NCI-H146 treated with DMSO at 0.1 percent for 48 hours (cell line): ENCODE measurements at regions not wholly inside any gene's neighbourhood (a gene's known extent, or its start where the extent isn't known, plus 50 kb on each side); places are given as distances from the start of the nearest gene placed in this dataset.

Source experiments
- DNase-seq: peaks from one replicate; lab custom pipeline; 2025; ENCODE audit not compliant: unreplicated experiment; lab: John Stamatoyannopoulos, UW

- DNase-seq, result no peak
Observed at GRCh38 chr4:166600264-166600663, 634.0 kb downstream of the SPOCK3 start.

- no peak for DNase-seq
Observed at GRCh38 chr4:166602068-166602467, 632.2 kb downstream of the SPOCK3 start.

- DNase-seq, result no peak
Observed at GRCh38 chr4:166622425-166622977, 611.8 kb downstream of the SPOCK3 start.

- no peak for DNase-seq
Observed at GRCh38 chr4:166625018-166625637, 609.2 kb downstream of the SPOCK3 start.

- no peak for DNase-seq
Observed at GRCh38 chr4:166628454-166628853, 605.8 kb downstream of the SPOCK3 start.

- no peak for DNase-seq
Observed at GRCh38 chr4:166635367-166635766, 598.9 kb downstream of the SPOCK3 start.

GRCh38 chr4:166637816-166638215 lies 596.5 kb downstream of the SPOCK3 start:
- no peak for DNase-seq

- no peak for DNase-seq
Observed at GRCh38 chr4:166655231-166655630, 579.1 kb downstream of the SPOCK3 start.

- DNase-seq, result no peak
Observed at GRCh38 chr4:166655705-166656104, 578.6 kb downstream of the SPOCK3 start.

GRCh38 chr4:166657261-166657660 lies 577.0 kb downstream of the SPOCK3 start:
- no peak for DNase-seq

GRCh38 chr4:166658585-166658984 lies 575.7 kb downstream of the SPOCK3 start:
- no peak for DNase-seq

GRCh38 chr4:166662266-166662843 lies 571.9 kb downstream of the SPOCK3 start:
- DNase-seq, result no peak

GRCh38 chr4:166670341-166670740 lies 564.0 kb downstream of the SPOCK3 start:
- no peak for DNase-seq

- no peak for DNase-seq
Observed at GRCh38 chr4:166673911-166674310, 560.4 kb downstream of the SPOCK3 start.

GRCh38 chr4:166675411-166675810 lies 558.9 kb downstream of the SPOCK3 start:
- no peak for DNase-seq

- DNase-seq, result no peak
Observed at GRCh38 chr4:166680796-166681195, 553.5 kb downstream of the SPOCK3 start.

- no peak for DNase-seq
Observed at GRCh38 chr4:166682200-166682599, 552.1 kb downstream of the SPOCK3 start.
